NCI-H748 treated with DMSO at 0.1 percent for 48 hours (cell line): ENCODE measurements at regions not wholly inside any gene's neighbourhood (a gene's known extent, or its start where the extent isn't known, plus 50 kb on each side); places are given as distances from the start of the nearest gene placed in this dataset.
A peak's percentile ranks its signal among the peaks of the same experiment; 100 is the strongest.
"Not testable (repeated sequence)": the region's sequence is repeated elsewhere in the genome, so short reads cannot be mapped to it uniquely, and the experiment has no call there.

Experiments used
- DNase-seq: peaks from one replicate; lab custom pipeline; 2025; lab: John Stamatoyannopoulos, UW

- peak; percentile 79 for DNase-seq
Observed at GRCh38 chr1:121519042-121519755, 334.4 kb downstream of the SRGAP2C start.

GRCh38 chr1:121519756-121520286 is 335.0 kb downstream of the SRGAP2C start:
- not testable (repeated sequence) for DNase-seq

- DNase-seq: peak; percentile 29
Observed at GRCh38 chr1:121522061-121522759, 337.4 kb downstream of the SRGAP2C start.

DNA sequence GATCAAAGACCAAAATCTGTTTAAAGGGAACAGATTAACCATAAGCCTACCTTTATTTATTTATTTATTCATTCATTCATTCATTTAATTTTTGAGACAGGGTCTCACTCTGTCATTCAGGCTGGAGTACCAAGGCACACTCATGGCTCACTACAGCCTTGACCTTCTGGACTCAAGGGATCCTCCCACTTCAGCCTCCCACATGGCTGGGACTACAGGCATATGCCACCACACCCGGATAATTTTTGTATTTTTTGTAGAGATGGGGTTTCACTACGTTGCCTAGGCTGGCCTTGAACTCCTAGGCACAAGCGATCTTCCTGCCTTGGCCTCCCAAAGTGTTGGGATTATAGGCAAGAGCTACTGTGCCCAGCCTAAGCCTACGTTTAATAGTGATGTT is 338.3 kb downstream of the SRGAP2C start:
- DNase-seq: not testable (repeated sequence)

- no peak for DNase-seq
Observed at GRCh38 chr1:121525355-121525754, 340.6 kb downstream of the SRGAP2C start.

- not testable (repeated sequence) for DNase-seq
Observed at GRCh38 chr1:121528958-121529357, 344.2 kb downstream of the SRGAP2C start.

- DNase-seq: not testable (repeated sequence)
Observed at GRCh38 chr1:121530026-121530425, 345.3 kb downstream of the SRGAP2C start.

GRCh38 chr1:121531747-121532146 is 347.0 kb downstream of the SRGAP2C start:
- DNase-seq: not testable (repeated sequence)

DNA sequence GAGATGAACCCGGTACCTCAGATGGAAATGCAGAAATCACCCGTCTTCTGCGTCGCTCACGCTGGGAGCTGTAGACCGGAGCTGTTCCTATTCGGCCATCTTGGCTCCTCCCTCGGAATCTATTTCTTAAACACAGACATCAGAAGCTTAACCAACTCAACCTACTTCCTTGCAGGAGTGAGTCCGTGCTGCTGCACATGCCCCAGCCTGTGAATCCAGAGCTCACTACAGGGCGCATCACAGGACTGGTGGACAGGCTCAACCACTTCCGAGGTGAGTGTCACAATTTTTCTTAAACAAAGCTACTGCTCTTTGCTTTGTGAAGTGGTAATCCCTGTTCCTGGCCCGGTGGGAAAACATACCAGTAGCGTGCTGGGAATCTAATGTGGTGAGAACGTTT is 353.4 kb downstream of the SRGAP2C start:
- peak; percentile 43 for DNase-seq

DNA sequence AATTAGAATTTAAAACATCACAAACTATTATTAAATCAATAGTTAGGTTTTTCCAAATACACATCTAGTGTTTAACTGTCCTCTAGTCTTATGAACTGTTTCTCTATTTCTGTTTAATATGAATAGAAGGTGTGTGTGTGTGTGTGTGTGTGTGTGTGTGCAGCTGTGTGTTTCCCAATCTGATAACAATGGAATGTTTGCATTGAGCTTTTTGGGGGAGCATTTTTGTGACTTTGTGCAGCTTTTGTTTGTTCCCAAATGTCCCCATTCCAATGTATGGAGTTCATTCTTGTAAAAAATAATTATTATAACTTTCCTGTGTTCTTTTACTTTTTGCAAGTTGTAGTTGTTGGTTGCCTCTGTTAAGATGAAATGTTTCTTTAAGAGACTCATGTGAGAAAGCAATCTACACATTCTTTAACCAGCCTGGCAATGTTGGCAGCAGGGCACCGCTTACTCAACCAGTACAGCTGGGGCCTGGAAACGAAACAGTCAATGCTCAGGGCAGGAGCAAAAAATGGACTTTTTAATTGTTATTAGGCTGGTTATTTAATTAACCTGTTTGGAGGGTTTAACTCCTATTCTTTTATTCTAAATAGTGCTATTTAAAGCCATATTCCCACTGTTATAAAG is 354.3 kb downstream of the SRGAP2C start:
- DNase-seq: no peak

DNA sequence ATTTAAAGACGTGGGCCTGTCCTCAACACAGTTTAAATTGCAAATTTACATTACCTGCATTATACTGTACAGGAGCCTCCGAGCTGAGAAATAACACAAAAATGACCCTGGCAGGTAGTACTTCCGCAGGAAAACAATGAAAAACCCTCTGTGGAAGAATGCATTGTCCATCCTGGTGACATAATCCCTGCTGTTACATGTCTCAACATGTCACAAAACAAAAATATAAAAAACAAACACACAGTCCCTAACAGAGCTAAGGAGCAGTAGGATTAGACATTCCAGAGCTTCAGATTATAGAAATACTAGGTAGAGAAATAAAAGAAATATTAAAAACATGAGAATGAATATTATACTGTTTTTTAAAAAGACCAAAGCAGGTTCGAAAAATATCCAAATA is 359.2 kb downstream of the SRGAP2C start:
- not testable (repeated sequence) for DNase-seq

DNA sequence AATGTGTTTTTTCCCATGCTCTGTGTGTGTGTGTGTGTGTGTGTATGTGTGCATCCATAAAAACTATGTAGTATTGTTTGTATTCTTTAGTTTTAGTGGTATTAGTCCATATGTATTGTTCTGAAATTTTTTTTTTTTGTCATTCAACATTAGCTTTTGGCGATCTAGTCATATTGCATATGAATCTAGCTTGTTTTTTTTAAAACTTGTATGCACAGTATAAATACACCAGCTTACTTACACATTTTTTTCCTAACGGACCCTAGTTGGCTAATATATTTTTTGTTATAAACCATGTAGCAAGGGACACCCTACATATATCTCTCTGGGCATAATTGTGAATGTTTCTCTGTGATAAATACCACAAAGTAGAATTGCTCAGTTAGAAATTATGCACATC is 359.7 kb downstream of the SRGAP2C start:
- DNase-seq: no peak

GRCh38 chr1:121545899-121546298 is 361.1 kb downstream of the SRGAP2C start:
- not testable (repeated sequence) for DNase-seq

GRCh38 chr1:121546830-121547591 is 362.2 kb downstream of the SRGAP2C start:
- no peak for DNase-seq

GRCh38 chr1:121547726-121548125 is 363.0 kb downstream of the SRGAP2C start:
- not testable (repeated sequence) for DNase-seq

- not testable (repeated sequence) for DNase-seq
Observed at GRCh38 chr1:121550817-121551216, 366.0 kb downstream of the SRGAP2C start.

- DNase-seq: not testable (repeated sequence)
Observed at GRCh38 chr1:121551491-121551890, 366.7 kb downstream of the SRGAP2C start.

DNA sequence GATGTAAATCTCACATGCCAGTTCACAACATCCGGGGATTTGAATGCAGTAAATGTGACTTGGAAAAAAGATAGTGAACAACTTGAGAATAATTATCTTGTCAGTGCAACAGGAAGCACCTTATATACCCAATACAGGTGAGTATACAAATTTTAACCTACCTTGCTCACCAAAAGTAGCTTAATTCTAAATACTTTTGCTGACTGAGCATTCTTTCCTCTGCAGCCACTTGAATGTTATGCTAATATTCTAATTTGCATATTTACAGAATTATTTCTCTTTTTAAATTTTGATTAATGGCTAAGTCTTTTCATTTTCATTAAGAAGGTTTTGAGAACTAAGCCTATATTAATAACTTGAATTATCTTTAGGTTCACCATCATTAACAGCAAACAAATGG is 371.8 kb downstream of the SRGAP2C start:
- not testable (repeated sequence) for DNase-seq

DNA sequence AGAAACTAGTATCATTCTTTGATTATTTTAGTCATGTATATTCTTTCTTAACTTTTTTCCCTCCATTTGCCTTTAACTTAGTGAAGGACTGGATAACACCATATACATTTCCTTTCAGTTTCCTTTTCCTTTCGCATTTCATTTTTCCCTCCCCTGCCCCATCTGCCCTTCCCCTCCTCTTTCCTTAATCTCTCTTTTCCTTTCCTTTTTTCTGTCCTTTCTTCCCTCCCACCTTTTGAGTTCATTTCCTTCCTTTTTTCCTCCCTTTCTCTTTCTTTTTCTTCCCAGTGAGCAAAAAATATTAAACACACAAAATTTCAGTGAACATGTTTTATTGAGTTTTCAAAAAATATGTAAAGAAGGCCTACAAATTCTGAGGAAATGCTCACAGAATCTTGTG is 373.3 kb downstream of the SRGAP2C start:
- not testable (repeated sequence) for DNase-seq

- DNase-seq: no peak
Observed at GRCh38 chr1:121558514-121558913, 373.7 kb downstream of the SRGAP2C start.

- DNase-seq: no peak
Observed at GRCh38 chr1:121566346-121566745, 381.6 kb downstream of the SRGAP2C start.

- no peak for DNase-seq
Observed at GRCh38 chr1:121569428-121569827, 384.7 kb downstream of the SRGAP2C start.
